Muscle layer of duodenum (tissue), 2 donors: ENCODE measurements at regions not wholly inside any gene's neighbourhood (a gene's known extent, or its start where the extent isn't known, plus 50 kb on each side); places are given as distances from the start of the nearest gene placed in this dataset.

Experiments
- H3K27ac ChIP-seq: one replicate; pipeline ENCODE4 v1.7.0; 2013; ENCODE audit warnings: mild to moderate bottlenecking, low read length
- H3K27me3 ChIP-seq: one replicate; pipeline ENCODE4 v1.7.0; 2013; ENCODE audit warnings: low read depth, mild to moderate bottlenecking, control low read depth, low read length
- H3K36me3 ChIP-seq, 2 donors: one replicate each; pipeline ENCODE4 v1.7.0; 2013; ENCODE audit warnings: low read length in 2 of 2, control low read depth in 1 of 2, mild to moderate bottlenecking in 1 of 2; ENCODE audit not compliant: insufficient read depth in 2 of 2, control insufficient read depth in 1 of 2
- H3K4me1 ChIP-seq, 2 donors: one replicate each; pipeline ENCODE4 v1.7.0; 2013; ENCODE audit warnings: low read length in 2 of 2, mild to moderate bottlenecking in 2 of 2, control low read depth in 1 of 2, moderate library complexity in 1 of 2; ENCODE audit not compliant: insufficient read depth in 2 of 2, control insufficient read depth in 1 of 2
- H3K4me3 ChIP-seq, 2 donors: one replicate each; pipeline ENCODE4 v1.7.0; 2013; ENCODE audit warnings: low read length in 2 of 2, low read depth in 1 of 2, mild to moderate bottlenecking in 1 of 2
- H3K9me3 ChIP-seq, 2 donors: one replicate each; pipeline ENCODE4 v1.7.0; 2013; ENCODE audit warnings: low read length in 2 of 2, control low read depth in 1 of 2, mild to moderate bottlenecking in 1 of 2; ENCODE audit not compliant: control insufficient read depth in 1 of 2
- donor health status: healthy.

- Histone ChIP-seq H3K36me3 (no peaks in the 10 kb centered on the region), H3K4me1 (peaks cover 0 to 5% of the 10 kb centered on the region in 2 donors), H3K9me3 (no peaks in the 10 kb centered on the region), H3K4me3 (peak overlapping the region in 1 of 2 donors; percentile 55), H3K27me3 (no peaks in the 10 kb centered on the region), H3K27ac (peak overlapping the region; percentile 73)
Measured at GRCh38 chr5:126369995-126370731, 53.0 kb upstream of the GRAMD2B start.

DNA sequence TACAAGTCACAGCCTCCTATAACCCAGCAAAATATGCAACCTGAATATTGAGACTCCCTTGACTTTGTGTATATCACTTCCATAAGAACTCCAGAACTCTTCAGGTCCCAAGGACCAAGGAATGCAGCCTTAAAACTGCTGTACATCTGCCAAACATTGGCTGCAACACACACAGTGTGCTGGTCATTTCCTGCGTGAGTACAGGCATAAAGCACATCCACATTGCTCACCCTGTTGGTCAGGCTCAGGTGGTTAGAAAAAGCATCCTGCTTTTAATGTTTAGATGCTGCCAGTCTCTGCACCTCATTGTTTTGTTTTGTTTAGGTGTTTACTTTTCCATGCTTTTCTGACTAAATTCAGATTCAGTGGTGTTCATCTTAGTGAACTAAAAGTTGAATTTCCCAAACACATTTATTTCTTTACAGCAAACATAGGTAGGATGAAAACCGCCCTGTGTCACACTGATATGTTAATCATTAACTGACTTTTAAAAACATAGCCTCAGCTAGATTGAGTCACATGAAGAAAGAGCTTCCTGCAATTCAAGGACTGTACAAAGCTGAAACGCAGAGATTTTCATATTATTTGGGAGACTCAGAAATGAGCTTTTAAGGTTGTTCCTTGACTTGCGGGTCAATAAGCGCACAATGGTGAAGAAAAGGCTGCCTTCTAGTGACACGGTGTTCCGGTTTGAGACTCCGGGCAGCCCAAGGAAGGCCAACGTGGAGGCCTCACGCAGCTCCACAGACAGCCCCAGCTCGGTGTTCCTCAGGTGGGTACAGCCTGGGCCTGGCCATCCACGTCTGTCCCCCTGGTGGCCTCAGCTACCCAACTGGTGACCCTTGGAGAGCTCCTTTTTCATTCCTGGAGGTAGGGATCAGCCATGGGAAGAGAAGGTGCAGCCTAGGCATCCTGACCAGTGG is 52.2 kb upstream of the GRAMD2B start:
- no peaks in the 10 kb centered on the region for H3K9me3 ChIP-seq
- peak overlapping the region in 1 of 2 donors; percentile 55 for H3K4me3 ChIP-seq
- H3K27ac ChIP-seq, result peak overlapping the region; percentile 73
- H3K4me1 ChIP-seq, result peaks cover 0 to 5% of the 10 kb centered on the region in 2 donors
- no peaks in the 10 kb centered on the region for H3K27me3 ChIP-seq
- H3K36me3 ChIP-seq, result no peaks in the 10 kb centered on the region

- Histone ChIP-seq H3K36me3 (no peaks in the 10 kb centered on the region), H3K4me3 (no peak overlapping the region), H3K9me3 (no peaks in the 10 kb centered on the region), H3K27me3 (no peaks in the 10 kb centered on the region), H3K4me1 (peaks cover 0 to under 1% of the 10 kb centered on the region in 2 donors), H3K27ac (no peak overlapping the region)
Measured at GRCh38 chr5:126373375-126374108, 49.7 kb upstream of the GRAMD2B start.
